Parathyroid adenoma (tissue), 2 donors: ENCODE measurements at regions not wholly inside any gene's neighbourhood (a gene's known extent, or its start where the extent isn't known, plus 50 kb on each side); places are given as distances from the start of the nearest gene placed in this dataset.

Source experiments
- H2AFZ ChIP-seq: fragments of 300-600 bp; sonication (generic); one replicate; pipeline ENCODE4 v1.7.0; 2017; ENCODE audit warnings: antibody characterized with exemption, mild to moderate bottlenecking
- H3K27ac ChIP-seq: fragments of 300-600 bp; sonication (generic); one replicate; pipeline ENCODE4 v1.7.0; 2017
- H3K27me3 ChIP-seq: fragments of 300-600 bp; sonication (generic); one replicate; pipeline ENCODE4 v1.7.0; 2017; ENCODE audit warnings: low read length; ENCODE audit not compliant: control insufficient read depth, insufficient read depth
- H3K36me3 ChIP-seq: fragments of 300-600 bp; sonication (generic); one replicate; pipeline ENCODE4 v1.7.0; 2017; ENCODE audit warnings: low read length; ENCODE audit not compliant: control insufficient read depth, insufficient read depth
- H3K4me1 ChIP-seq: fragments of 300-600 bp; sonication (generic); one replicate; pipeline ENCODE4 v1.7.0; 2017; ENCODE audit warnings: control low read depth
- H3K4me2 ChIP-seq: fragments of 300-600 bp; sonication (generic); one replicate; pipeline ENCODE4 v1.7.0; 2017; ENCODE audit warnings: low read length
- H3K4me3 ChIP-seq: fragments of 300-600 bp; sonication (generic); one replicate; pipeline ENCODE4 v1.7.0; 2017; ENCODE audit warnings: low read depth, low read length
- H3K79me2 ChIP-seq: fragments of 300-600 bp; sonication (generic); one replicate; pipeline ENCODE4 v1.7.0; 2017; ENCODE audit warnings: control low read depth
- H3K9ac ChIP-seq: fragments of 300-600 bp; sonication (generic); one replicate; pipeline ENCODE4 v1.7.0; 2017; ENCODE audit warnings: mild to moderate bottlenecking
- H3K9me3 ChIP-seq: fragments of 300-600 bp; sonication (generic); one replicate; pipeline ENCODE4 v1.7.0; 2017; ENCODE audit warnings: low read length; ENCODE audit not compliant: control insufficient read depth
- TF ChIP-seq, protein P1 (sequence below): fragments of 300-600 bp; sonication (generic); IDR thresholded peaks from one replicate; pipeline ENCODE4 v1.7.0; 2017; ENCODE audit warnings: antibody characterized with exemption, mild to moderate bottlenecking
- donor health status: primary hyperparathyroidism.

DNA sequence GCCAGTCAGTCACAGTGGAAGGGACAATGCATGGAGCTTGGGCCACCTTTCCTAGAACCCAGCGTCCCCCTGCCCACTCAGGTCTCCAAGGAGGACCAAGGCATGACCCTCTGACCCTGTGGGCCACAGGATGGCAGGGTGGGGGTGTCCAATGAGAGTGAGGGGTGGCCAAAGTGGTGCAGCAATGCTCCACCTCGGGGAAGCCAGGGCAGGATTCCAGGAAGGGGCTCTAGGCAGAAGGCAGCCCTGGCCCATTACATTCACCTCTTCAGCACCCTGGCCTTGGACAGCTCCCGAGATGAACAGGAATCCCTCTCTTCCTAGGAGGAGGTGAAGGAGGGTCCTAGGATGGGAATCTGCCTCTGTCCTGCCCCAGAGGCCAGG, 597.5 kb downstream of the BRD1 start:
- H3K79me2 ChIP-seq: no peaks in the 10 kb centered on the region
- no peak overlapping the region for H2AFZ ChIP-seq
- H3K9me3 ChIP-seq: no peaks in the 10 kb centered on the region
- H3K4me1 ChIP-seq: no peaks in the 10 kb centered on the region
- H3K27ac ChIP-seq: no peak overlapping the region
- no peaks in the 10 kb centered on the region for H3K27me3 ChIP-seq
- no peak overlapping the region for H3K4me3 ChIP-seq
- no peaks in the 10 kb centered on the region for H3K36me3 ChIP-seq
- H3K4me2 ChIP-seq: no peak overlapping the region
- no peak overlapping the region for H3K9ac ChIP-seq
- TF ChIP-seq, protein P1, sequence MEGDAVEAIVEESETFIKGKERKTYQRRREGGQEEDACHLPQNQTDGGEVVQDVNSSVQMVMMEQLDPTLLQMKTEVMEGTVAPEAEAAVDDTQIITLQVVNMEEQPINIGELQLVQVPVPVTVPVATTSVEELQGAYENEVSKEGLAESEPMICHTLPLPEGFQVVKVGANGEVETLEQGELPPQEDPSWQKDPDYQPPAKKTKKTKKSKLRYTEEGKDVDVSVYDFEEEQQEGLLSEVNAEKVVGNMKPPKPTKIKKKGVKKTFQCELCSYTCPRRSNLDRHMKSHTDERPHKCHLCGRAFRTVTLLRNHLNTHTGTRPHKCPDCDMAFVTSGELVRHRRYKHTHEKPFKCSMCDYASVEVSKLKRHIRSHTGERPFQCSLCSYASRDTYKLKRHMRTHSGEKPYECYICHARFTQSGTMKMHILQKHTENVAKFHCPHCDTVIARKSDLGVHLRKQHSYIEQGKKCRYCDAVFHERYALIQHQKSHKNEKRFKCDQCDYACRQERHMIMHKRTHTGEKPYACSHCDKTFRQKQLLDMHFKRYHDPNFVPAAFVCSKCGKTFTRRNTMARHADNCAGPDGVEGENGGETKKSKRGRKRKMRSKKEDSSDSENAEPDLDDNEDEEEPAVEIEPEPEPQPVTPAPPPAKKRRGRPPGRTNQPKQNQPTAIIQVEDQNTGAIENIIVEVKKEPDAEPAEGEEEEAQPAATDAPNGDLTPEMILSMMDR: no peak

DNA sequence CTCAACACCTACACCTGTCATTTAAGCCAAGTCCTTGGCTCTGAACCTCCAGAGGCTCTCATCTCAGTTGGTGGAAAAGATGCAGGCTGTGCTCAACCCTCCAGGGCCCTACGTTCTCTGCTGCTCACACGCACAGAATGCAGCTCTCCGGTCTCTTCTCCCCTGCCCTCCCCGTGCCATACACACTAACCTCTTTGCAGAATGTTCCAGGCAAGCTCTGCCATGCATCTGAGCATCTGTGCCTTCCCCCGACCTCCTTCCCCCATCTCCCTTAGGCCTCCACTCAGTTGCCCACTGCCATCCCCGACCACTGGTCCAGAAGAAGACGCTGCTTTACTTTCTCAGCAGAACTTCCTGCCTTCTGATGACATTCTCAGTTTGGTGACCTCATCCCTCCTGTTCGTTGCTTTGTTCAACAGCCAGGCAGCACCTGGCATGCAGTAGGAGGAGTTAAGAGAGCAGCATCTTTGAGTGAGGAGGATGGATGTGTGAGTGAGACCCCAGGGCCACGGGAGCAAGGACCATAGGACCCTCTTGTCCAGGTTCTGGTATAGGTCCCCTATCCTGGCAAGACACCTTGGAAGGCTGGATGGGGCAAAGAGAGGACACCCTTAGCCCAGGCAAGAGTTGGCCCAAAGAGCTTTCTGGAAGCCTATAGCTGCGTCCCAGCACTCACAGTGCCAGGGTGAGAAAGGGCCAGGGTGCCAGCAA, 598.0 kb downstream of the BRD1 start:
- no peaks in the 10 kb centered on the region for H3K36me3 ChIP-seq
- no peak overlapping the region for H3K4me2 ChIP-seq
- no peak overlapping the region for H3K4me3 ChIP-seq
- TF ChIP-seq, protein P1: no peak
- H3K9me3 ChIP-seq: no peaks in the 10 kb centered on the region
- no peak overlapping the region for H2AFZ ChIP-seq
- no peaks in the 10 kb centered on the region for H3K27me3 ChIP-seq
- H3K27ac ChIP-seq: no peak overlapping the region
- no peaks in the 10 kb centered on the region for H3K4me1 ChIP-seq
- no peak overlapping the region for H3K9ac ChIP-seq
- no peaks in the 10 kb centered on the region for H3K79me2 ChIP-seq

DNA sequence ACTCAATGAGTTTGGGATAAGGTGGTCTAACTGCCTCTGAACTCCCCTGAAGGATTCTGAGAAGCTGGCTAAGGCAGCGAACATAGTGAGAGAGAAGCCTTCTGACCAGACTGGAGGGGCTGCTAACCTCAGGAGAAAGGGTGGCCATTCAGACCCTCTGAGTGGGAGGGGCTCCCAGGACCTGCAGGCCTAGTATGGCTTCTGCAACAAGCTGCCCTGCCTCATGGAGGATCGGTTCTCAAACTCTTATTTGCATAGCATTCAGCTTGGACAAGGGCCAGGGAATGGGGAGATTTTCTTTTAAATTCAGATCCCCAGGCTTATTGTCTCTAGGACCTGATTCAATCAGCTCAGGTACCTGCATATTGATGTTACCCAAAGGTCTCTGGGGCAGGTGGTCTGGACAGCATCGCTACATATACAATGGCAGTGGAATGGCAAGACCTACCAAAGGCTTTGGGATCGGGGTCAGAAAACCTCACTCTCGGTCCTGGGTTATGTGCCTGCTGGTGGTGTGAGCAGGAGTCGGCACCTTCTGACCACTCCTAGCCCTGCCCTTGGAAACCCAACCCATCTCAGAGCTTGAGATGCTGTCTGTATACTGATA, 599.1 kb downstream of the BRD1 start:
- no peak overlapping the region for H3K4me3 ChIP-seq
- no peaks in the 10 kb centered on the region for H3K79me2 ChIP-seq
- no peaks in the 10 kb centered on the region for H3K9me3 ChIP-seq
- H3K27ac ChIP-seq: no peak overlapping the region
- H2AFZ ChIP-seq: no peak overlapping the region
- H3K4me1 ChIP-seq: no peaks in the 10 kb centered on the region
- no peaks in the 10 kb centered on the region for H3K36me3 ChIP-seq
- no peaks in the 10 kb centered on the region for H3K27me3 ChIP-seq
- no peak overlapping the region for H3K4me2 ChIP-seq
- H3K9ac ChIP-seq: no peak overlapping the region
- TF ChIP-seq, protein P1: no peak

DNA sequence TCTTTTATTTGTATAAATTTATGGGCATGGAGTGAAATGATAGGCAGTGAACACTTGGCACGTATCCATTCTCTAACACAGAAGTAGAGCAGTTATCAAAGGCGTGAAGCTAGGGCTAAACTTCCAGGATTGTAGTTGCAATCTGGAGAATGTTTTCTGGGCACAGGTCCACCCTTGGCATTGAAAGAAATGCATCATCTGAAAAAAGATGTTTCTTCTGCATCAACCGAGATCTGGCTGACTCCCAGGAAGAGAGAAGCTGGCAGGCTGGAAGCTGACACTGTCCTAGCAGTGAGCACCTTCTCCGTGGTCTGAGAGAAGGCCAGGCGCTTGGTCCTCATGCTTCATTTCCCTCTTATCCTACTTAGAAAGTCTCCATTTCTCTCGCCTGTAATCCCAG, 600.0 kb downstream of the BRD1 start:
- H3K36me3 ChIP-seq: no peaks in the 10 kb centered on the region
- TF ChIP-seq, protein P1: no peak
- H3K4me1 ChIP-seq: no peaks in the 10 kb centered on the region
- no peak overlapping the region for H3K4me2 ChIP-seq
- no peaks in the 10 kb centered on the region for H3K9me3 ChIP-seq
- no peaks in the 10 kb centered on the region for H3K27me3 ChIP-seq
- H3K79me2 ChIP-seq: no peaks in the 10 kb centered on the region
- no peak overlapping the region for H2AFZ ChIP-seq
- H3K4me3 ChIP-seq: no peak overlapping the region
- no peak overlapping the region for H3K27ac ChIP-seq
- H3K9ac ChIP-seq: no peak overlapping the region

DNA sequence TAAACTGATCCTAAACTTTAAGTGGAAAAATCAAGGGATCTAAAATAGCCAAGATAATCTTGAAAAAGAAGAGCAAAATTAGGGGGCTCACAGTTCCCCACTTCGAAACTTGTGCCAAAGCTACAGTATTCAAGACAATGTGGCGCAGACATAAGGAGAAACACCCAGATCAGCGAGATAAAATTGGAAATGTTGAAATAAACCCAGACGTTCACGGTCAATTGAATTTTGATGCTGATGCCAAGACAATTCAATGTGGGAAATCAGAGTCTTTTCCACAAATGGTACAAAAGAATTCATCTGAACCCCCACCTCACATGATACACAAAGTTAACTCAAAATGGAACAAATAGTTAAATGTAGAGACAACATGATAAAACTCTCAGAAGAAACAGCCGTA, 601.6 kb downstream of the BRD1 start:
- H3K9me3 ChIP-seq: no peaks in the 10 kb centered on the region
- H2AFZ ChIP-seq: no peak overlapping the region
- no peaks in the 10 kb centered on the region for H3K27me3 ChIP-seq
- H3K36me3 ChIP-seq: no peaks in the 10 kb centered on the region
- H3K27ac ChIP-seq: no peak overlapping the region
- no peak overlapping the region for H3K4me2 ChIP-seq
- H3K4me1 ChIP-seq: no peaks in the 10 kb centered on the region
- no peak overlapping the region for H3K9ac ChIP-seq
- TF ChIP-seq, protein P1: no peak
- no peak overlapping the region for H3K4me3 ChIP-seq
- H3K79me2 ChIP-seq: no peaks in the 10 kb centered on the region
